ENCODE measurements at regions not wholly inside any gene's neighbourhood (a gene's known extent, or its start where the extent isn't known, plus 50 kb on each side); places are given as distances from the start of the nearest gene placed in this dataset.
"Not testable (repeated sequence)": the region's sequence is repeated elsewhere in the genome, so short reads cannot be mapped to it uniquely, and the experiment has no call there.

DNA sequence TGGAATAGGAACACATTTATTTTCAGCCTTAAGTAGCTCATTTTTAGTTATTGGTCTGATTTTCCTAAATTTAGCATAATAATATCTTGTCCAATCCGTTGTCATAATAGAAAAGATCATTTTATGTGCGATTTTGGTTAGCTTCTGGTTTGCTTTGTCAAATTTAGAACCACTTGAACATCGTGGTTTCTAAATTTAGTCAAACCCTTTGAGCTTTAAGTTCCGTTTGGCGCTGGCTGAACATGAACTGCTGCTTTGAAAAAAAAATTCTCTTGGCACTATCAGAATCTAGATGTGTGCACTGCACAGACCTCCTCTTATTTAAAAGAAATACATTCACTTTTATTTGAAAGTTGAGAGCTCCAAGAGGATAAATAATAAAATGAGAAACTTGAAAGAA, 370.6 kb downstream of the PTPRC start:
- DNase-seq (ENCODE audit: low read depth, low spot score) = no peak
- H3K4me3 ChIP-seq (ENCODE audit: low read length) = no peak overlapping the region
- no peaks in the 10 kb centered on the region for H3K4me1 ChIP-seq (ENCODE audit: control insufficient read depth, insufficient read depth, low read length)
- H3K27me3 ChIP-seq (ENCODE audit: control insufficient read depth, insufficient read depth, low read length) = no peaks in the 10 kb centered on the region
- no peaks in the 10 kb centered on the region for H3K9me3 ChIP-seq (ENCODE audit: control insufficient read depth, insufficient read depth, low read length)
- no peaks in the 10 kb centered on the region for H3K36me3 ChIP-seq (ENCODE audit: control insufficient read depth, insufficient read depth, low read length)
- H3K27ac ChIP-seq (ENCODE audit: low read length) = no peak overlapping the region
- WGBS (ENCODE audit: insufficient coverage, insufficient read length) = no CpG with 5 or more reads among the region's 5 CpGs

DNA sequence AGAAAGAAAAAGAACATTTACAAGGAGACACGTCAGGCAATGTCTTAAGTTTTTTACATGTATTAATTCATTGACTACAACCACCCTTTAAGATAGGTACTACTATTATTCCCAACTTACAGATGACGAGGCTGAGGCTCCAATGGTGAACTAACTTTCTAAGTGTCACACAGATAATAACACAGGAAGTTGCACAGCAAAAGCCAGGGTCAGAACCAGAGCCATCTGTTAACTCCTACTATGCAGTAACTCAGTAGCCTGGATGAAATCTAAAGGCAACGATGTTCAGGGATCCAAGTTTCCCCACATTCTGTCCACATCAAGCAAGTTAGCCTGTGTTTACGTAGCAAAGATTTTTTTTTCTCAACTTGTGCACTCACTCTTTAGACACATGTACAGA, 371.7 kb downstream of the PTPRC start:
- no peaks in the 10 kb centered on the region for H3K9me3 ChIP-seq (ENCODE audit: control insufficient read depth, insufficient read depth, low read length)
- no CpG with 5 or more reads among the region's 4 CpGs for WGBS (ENCODE audit: insufficient coverage, insufficient read length)
- H3K4me3 ChIP-seq (ENCODE audit: low read length) = no peak overlapping the region
- no peak for DNase-seq (ENCODE audit: low read depth, low spot score)
- no peaks in the 10 kb centered on the region for H3K36me3 ChIP-seq (ENCODE audit: control insufficient read depth, insufficient read depth, low read length)
- no peak overlapping the region for H3K27ac ChIP-seq (ENCODE audit: low read length)
- H3K4me1 ChIP-seq (ENCODE audit: control insufficient read depth, insufficient read depth, low read length) = no peaks in the 10 kb centered on the region
- no peaks in the 10 kb centered on the region for H3K27me3 ChIP-seq (ENCODE audit: control insufficient read depth, insufficient read depth, low read length)

DNA sequence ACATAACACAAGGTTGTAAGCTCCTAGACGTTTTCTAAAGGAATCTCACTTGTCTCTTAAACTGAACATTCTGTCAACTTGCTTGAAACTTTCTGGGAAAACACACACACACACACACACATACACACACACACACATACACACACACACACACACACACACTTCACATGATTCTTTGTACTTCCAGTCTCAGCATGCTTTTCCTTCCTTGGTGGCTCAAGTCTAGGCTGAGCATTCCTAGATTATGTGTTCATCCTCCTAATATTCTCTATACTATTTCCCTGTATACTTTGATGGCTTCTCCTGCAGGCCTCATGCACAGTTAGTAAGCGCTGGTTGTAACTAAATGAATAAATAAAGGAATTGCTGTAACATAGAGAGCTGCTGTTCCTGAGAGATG, 372.1 kb downstream of the PTPRC start:
- no peaks in the 10 kb centered on the region for H3K4me1 ChIP-seq (ENCODE audit: control insufficient read depth, insufficient read depth, low read length)
- H3K27me3 ChIP-seq (ENCODE audit: control insufficient read depth, insufficient read depth, low read length) = no peaks in the 10 kb centered on the region
- H3K4me3 ChIP-seq (ENCODE audit: low read length) = no peak overlapping the region
- H3K27ac ChIP-seq (ENCODE audit: low read length) = no peak overlapping the region
- no CpG with 5 or more reads among the region's 2 CpGs for WGBS (ENCODE audit: insufficient coverage, insufficient read length)
- DNase-seq (ENCODE audit: low read depth, low spot score) = no peak
- no peaks in the 10 kb centered on the region for H3K36me3 ChIP-seq (ENCODE audit: control insufficient read depth, insufficient read depth, low read length)
- H3K9me3 ChIP-seq (ENCODE audit: control insufficient read depth, insufficient read depth, low read length) = no peaks in the 10 kb centered on the region

DNA sequence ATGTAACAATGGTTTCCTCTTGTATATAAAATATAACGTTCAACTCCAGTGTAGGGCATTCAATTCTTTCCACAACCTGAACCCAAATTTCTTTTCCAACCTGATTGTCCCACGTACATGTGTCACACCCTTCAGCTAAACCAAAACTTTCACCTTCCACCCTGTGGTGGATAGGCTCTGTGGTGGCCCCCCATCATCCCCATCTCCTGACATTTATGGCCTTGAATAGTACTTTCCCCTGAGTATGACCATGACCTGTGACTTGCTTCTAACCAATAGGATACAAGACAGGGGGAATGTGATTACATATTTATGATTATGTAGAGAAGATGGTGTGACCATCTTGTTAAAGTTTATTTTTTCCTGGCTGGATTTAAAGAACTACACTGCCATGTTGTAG, 377.0 kb downstream of the PTPRC start:
- no peak overlapping the region for H3K27ac ChIP-seq (ENCODE audit: low read length)
- WGBS (ENCODE audit: insufficient coverage, insufficient read length) = 100% methylated on average over 1 of the region's 2 CpGs
- no peak overlapping the region for H3K4me3 ChIP-seq (ENCODE audit: low read length)
- no peaks in the 10 kb centered on the region for H3K4me1 ChIP-seq (ENCODE audit: control insufficient read depth, insufficient read depth, low read length)
- no peaks in the 10 kb centered on the region for H3K27me3 ChIP-seq (ENCODE audit: control insufficient read depth, insufficient read depth, low read length)
- H3K9me3 ChIP-seq (ENCODE audit: control insufficient read depth, insufficient read depth, low read length) = no peaks in the 10 kb centered on the region
- no peaks in the 10 kb centered on the region for H3K36me3 ChIP-seq (ENCODE audit: control insufficient read depth, insufficient read depth, low read length)
- no peak for DNase-seq (ENCODE audit: low read depth, low spot score)

DNA sequence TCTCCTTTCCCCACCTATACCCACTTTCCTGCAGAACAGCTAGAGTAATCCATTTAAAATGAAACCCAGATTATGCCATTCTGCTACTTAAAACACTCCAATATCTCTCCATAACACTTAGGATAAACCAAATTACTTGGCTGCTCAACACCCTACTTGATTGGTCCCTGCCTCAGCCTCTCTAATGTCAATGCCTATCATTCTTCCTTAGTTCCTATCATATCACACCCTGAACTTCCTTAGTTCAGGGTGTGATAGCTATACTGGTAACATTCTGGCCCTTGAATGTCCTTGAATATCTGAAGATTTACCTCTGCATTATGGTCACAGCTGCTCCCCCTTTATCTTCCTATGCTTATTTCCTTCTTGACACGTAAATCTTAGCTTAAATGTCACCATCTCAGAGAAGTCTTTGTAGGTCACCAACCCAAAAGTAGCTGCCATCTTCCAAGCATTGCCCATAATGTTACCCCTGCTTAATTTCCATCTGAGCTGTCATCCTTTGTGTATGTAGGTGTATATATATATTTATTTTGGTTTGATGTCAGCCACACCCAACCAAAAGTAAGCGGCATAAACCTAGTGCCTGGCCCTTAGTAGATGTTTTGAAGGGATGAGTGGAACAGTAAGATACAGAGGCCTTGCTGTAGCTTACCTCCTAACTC, 379.8 kb downstream of the PTPRC start:
- no peaks in the 10 kb centered on the region for H3K9me3 ChIP-seq (ENCODE audit: control insufficient read depth, insufficient read depth, low read length)
- no peak for DNase-seq (ENCODE audit: low read depth, low spot score)
- H3K4me1 ChIP-seq (ENCODE audit: control insufficient read depth, insufficient read depth, low read length) = no peaks in the 10 kb centered on the region
- no CpG with 5 or more reads among the region's 2 CpGs for WGBS (ENCODE audit: insufficient coverage, insufficient read length)
- no peak overlapping the region for H3K27ac ChIP-seq (ENCODE audit: low read length)
- no peaks in the 10 kb centered on the region for H3K36me3 ChIP-seq (ENCODE audit: control insufficient read depth, insufficient read depth, low read length)
- H3K27me3 ChIP-seq (ENCODE audit: control insufficient read depth, insufficient read depth, low read length) = no peaks in the 10 kb centered on the region
- H3K4me3 ChIP-seq (ENCODE audit: low read length) = no peak overlapping the region

DNA sequence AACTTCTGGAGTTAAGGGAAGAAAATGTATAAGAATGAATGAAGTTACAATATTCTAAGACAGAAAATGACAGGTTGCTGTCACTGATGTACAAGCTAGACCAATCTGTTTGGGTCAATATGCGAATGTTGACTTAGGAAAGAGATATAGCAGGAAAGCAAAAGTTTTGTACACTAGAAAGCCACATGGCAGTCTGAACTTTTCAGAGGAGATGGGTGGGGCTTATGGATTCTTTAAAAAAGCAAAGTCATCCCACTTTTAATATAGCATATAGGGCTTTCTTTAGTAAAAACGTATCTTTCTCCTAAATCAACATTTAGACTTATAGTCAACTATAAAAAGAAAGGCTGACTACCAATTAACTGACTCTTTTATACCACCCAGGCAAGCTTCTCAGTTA, 381.2 kb downstream of the PTPRC start:
- no CpG with 5 or more reads among the region's 2 CpGs for WGBS (ENCODE audit: insufficient coverage, insufficient read length)
- Histone ChIP-seq H3K36me3 (ENCODE audit: control insufficient read depth, insufficient read depth, low read length) (no peaks in the 10 kb centered on the region), H3K4me3 (ENCODE audit: low read length) (no peak overlapping the region), H3K27me3 (ENCODE audit: control insufficient read depth, insufficient read depth, low read length) (no peaks in the 10 kb centered on the region), H3K4me1 (ENCODE audit: control insufficient read depth, insufficient read depth, low read length) (no peaks in the 10 kb centered on the region), H3K9me3 (ENCODE audit: control insufficient read depth, insufficient read depth, low read length) (no peaks in the 10 kb centered on the region), H3K27ac (ENCODE audit: low read length) (no peak overlapping the region)
- DNase-seq (ENCODE audit: low read depth, low spot score) = no peak

DNA sequence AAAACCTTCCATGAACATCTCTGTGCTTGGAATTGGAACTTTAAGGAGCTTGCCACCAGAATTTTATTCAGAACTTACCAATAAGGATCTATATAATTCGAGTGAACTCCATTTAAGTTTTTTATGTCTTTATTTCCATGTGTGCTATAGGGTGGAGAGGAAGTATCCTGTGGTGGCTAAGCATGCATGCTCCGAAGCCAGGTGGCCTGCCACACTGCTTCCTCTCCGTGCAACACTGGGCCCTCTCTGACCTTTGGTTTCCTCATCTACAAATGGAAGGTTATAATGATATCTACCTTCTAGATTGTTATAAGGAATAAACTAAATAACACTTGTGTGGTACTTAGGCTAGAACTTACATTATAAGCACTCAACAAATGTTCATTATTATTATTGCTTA, 382.1 kb downstream of the PTPRC start:
- WGBS (ENCODE audit: insufficient coverage, insufficient read length) = no CpG with 5 or more reads among the region's 3 CpGs
- DNase-seq (ENCODE audit: low read depth, low spot score) = no peak

DNA sequence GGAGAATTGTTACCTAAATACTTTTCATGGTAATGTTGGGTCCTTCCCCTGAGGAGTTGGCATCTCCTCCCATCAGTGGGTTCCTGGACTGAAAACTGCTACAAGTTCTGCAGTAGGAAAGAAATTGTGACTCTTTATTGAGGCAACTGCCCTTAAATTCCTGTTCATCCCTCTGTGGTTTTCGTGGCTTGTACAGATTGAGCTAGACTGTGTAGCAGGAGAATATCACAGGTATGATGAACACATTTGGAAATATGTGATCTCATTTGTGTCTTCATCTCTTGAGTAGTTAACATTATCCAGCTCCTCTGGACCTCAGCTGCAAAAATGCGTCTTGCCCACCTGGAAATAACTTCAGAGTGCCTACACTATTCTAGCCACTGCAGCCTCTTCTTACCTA, 390.6 kb downstream of the PTPRC start:
- Histone ChIP-seq H3K27me3 (ENCODE audit: control insufficient read depth, insufficient read depth, low read length) (no peaks in the 10 kb centered on the region), H3K4me3 (ENCODE audit: low read length) (no peak overlapping the region), H3K4me1 (ENCODE audit: control insufficient read depth, insufficient read depth, low read length) (no peaks in the 10 kb centered on the region), H3K36me3 (ENCODE audit: control insufficient read depth, insufficient read depth, low read length) (no peaks in the 10 kb centered on the region), H3K27ac (ENCODE audit: low read length) (no peak overlapping the region), H3K9me3 (ENCODE audit: control insufficient read depth, insufficient read depth, low read length) (no peaks in the 10 kb centered on the region)
- DNase-seq (ENCODE audit: low read depth, low spot score) = no peak
- no CpG with 5 or more reads among the region's 2 CpGs for WGBS (ENCODE audit: insufficient coverage, insufficient read length)

More for the DNA sequence above, 382.1 kb downstream of the PTPRC start:
- no peaks in the 10 kb centered on the region for H3K36me3 ChIP-seq (ENCODE audit: control insufficient read depth, insufficient read depth, low read length)
- H3K27me3 ChIP-seq (ENCODE audit: control insufficient read depth, insufficient read depth, low read length) = no peaks in the 10 kb centered on the region
- no peaks in the 10 kb centered on the region for H3K4me1 ChIP-seq (ENCODE audit: control insufficient read depth, insufficient read depth, low read length)
- H3K4me3 ChIP-seq (ENCODE audit: low read length) = no peak overlapping the region
- H3K27ac ChIP-seq (ENCODE audit: low read length) = no peak overlapping the region
- H3K9me3 ChIP-seq (ENCODE audit: control insufficient read depth, insufficient read depth, low read length) = no peaks in the 10 kb centered on the region

DNA sequence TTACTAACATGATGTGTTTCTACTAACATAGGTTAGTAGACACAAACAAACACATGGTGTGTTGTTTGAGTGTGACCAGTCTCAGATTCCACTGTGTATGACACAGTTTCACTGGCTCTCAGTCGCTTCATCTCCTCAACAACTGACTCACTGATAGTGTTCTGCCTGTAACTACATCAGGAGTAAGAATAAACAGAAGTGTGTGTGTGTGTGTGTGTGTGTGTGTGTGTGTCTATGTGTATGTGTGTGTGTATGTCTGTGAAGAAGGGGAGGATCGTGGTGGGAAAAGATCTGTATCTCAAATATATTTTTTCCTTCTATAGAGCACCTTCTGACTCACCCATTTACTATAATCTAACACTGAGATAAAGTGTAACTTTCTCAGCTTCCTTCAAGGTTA, 391.0 kb downstream of the PTPRC start:
- Histone ChIP-seq H3K4me3 (ENCODE audit: low read length) (no peak overlapping the region), H3K27me3 (ENCODE audit: control insufficient read depth, insufficient read depth, low read length) (no peaks in the 10 kb centered on the region), H3K36me3 (ENCODE audit: control insufficient read depth, insufficient read depth, low read length) (no peaks in the 10 kb centered on the region), H3K27ac (ENCODE audit: low read length) (no peak overlapping the region), H3K4me1 (ENCODE audit: control insufficient read depth, insufficient read depth, low read length) (no peaks in the 10 kb centered on the region), H3K9me3 (ENCODE audit: control insufficient read depth, insufficient read depth, low read length) (no peaks in the 10 kb centered on the region)
- no CpG with 5 or more reads among the region's 2 CpGs for WGBS (ENCODE audit: insufficient coverage, insufficient read length)
- no peak for DNase-seq (ENCODE audit: low read depth, low spot score)

DNA sequence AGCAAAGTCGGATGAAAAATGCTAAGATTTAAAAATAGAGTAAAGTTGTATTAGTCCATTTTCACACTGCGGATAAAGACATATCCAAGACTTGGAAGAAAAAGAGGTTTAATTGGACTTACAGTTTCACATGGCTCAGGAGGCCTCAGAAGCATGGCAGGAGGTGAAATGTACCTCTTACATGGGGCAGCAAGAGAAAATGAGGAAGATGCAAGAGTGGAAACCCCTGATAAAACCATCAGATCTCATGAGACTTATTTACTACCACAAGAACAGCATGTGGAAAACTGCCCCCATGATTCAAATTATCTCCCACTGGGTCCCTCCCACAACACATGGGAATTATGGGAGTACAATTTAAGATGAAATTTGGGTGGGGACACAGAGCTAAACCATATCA, 391.7 kb downstream of the PTPRC start:
- DNase-seq (ENCODE audit: low read depth, low spot score); H3K9me3 ChIP-seq (ENCODE audit: control insufficient read depth, insufficient read depth, low read length); H3K4me3 ChIP-seq (ENCODE audit: low read length); H3K27ac ChIP-seq (ENCODE audit: low read length); H3K36me3 ChIP-seq (ENCODE audit: control insufficient read depth, insufficient read depth, low read length); H3K4me1 ChIP-seq (ENCODE audit: control insufficient read depth, insufficient read depth, low read length); H3K27me3 ChIP-seq (ENCODE audit: control insufficient read depth, insufficient read depth, low read length): not testable (repeated sequence)
- no CpG with 5 or more reads among the region's 2 CpGs for WGBS (ENCODE audit: insufficient coverage, insufficient read length)

DNA sequence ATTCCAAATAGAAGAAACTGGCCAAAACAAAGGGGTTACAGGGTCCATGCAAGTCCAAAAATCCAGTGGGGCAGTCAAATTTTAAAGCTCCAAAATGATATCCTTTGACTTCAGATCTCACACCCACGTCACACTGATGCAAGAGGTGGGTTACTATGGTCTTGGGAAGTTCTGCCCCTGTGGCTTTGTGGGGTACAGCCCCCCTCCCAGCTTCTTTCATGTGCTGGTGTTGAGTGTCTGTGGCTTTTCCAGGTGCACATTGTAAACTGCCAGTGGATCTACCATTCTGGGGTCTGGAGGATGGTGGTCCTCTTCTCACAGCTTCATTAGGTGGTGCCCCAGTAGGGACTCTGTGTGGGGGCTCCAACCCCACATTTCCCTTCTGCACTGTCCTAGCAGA, 392.3 kb downstream of the PTPRC start:
- H3K9me3 ChIP-seq (ENCODE audit: control insufficient read depth, insufficient read depth, low read length); H3K36me3 ChIP-seq (ENCODE audit: control insufficient read depth, insufficient read depth, low read length); DNase-seq (ENCODE audit: low read depth, low spot score); H3K27ac ChIP-seq (ENCODE audit: low read length); H3K4me3 ChIP-seq (ENCODE audit: low read length); H3K4me1 ChIP-seq (ENCODE audit: control insufficient read depth, insufficient read depth, low read length); H3K27me3 ChIP-seq (ENCODE audit: control insufficient read depth, insufficient read depth, low read length): not testable (repeated sequence)
- no CpG with 5 or more reads among the region's 1 CpG for WGBS (ENCODE audit: insufficient coverage, insufficient read length)
